OCI-M1 (cell line): ENCODE measurements at regions not wholly inside any gene's neighbourhood (a gene's known extent, or its start where the extent isn't known, plus 50 kb on each side); places are given as distances from the start of the nearest gene placed in this dataset.
A peak's percentile ranks its signal among the peaks of the same experiment; 100 is the strongest.

ENCODE experiments used
- DNase-seq: peaks from one replicate; lab custom pipeline; 2025; lab: John Stamatoyannopoulos, UW

- no peak for DNase-seq
Measured at GRCh38 chr6:30272032-30272431, 54.7 kb upstream of the TRIM39 start.

- peak; percentile 57 for DNase-seq
Measured at GRCh38 chr6:30267423-30267822, 54.2 kb upstream of the TRIM26 start.

GRCh38 chr6:30265594-30265993 is 52.4 kb upstream of the TRIM26 start:
- no peak for DNase-seq

GRCh38 chr6:30265181-30265580 is 52.0 kb upstream of the TRIM26 start:
- no peak for DNase-seq

- DNase-seq = no peak
Measured at GRCh38 chr6:30264743-30265142, 51.5 kb upstream of the TRIM26 start.

- no peak for DNase-seq
Measured at GRCh38 chr6:30263734-30264133, 50.5 kb upstream of the TRIM26 start.
